HepG2 (cell line): ENCODE measurements at regions not wholly inside any gene's neighbourhood (a gene's known extent, or its start where the extent isn't known, plus 50 kb on each side); places are given as distances from the start of the nearest gene placed in this dataset.

Experiments
- ATAC-seq: fragments of 200-7000 bp; cut with Tn5 transposase; 3 replicates; pipeline ENCODE4 v1.9.1; 2020; ENCODE audit warnings: mild to moderate bottlenecking, moderate library complexity
- BruUV-seq: library from RNA; stranded (reverse); fragments of 400-500 nt; replicated peaks from 2 replicates; lab custom pipeline; 2021; lab: Mats Ljungman, UMichigan
- CTCF ChIA-PET: fragments of 300-600 bp; formaldehyde crosslinking; extraction: SDS; loops from one replicate; lab custom pipeline; 2021; ENCODE audit warnings: low total read pairs, inconsistent platforms, low intra/inter-chr PET ratio; lab: Yijun Ruan, JAX
- POLR2A ChIA-PET: fragments of 350-600 bp; sonication (Branson Sonifier 250); formaldehyde crosslinking; loops from one replicate; lab custom pipeline; 2020; ENCODE audit warnings: antibody characterized with exemption, inconsistent platforms; lab: Yijun Ruan, JAX
- DNase-seq: peaks from one replicate; pipeline ENCODE4 v3.0.0-alpha.2; 2015; ENCODE audit warnings: low spot score
- FAIRE-seq: peaks from 3 replicates; lab custom pipeline; 2011; peaks lifted over from hg19 to GRCh38; lab: Jason Lieb, UNC
- H2AFZ ChIP-seq: one replicate; pipeline ENCODE4 v1.6.1; 2011; ENCODE audit warnings: low read length, inconsistent platforms
- H3K27ac ChIP-seq: fragments of 300-600 bp; 3 replicates; pipeline ENCODE4 v1.8.0; 2011; ENCODE audit warnings: mixed run types, mild to moderate bottlenecking, mixed read lengths, low read length, inconsistent platforms; ENCODE audit not compliant: insufficient read depth; ENCODE audit errors: extremely low read length
- H3K27me3 ChIP-seq, 2 experiments: fragments of 200-600 bp in 1 of 2; 2 replicates in 1 of 2; 3 replicates in 1 of 2; pipeline versions ENCODE4 v1.6.0 to v1.8.0; 2011; ENCODE audit warnings: low read length in 2 of 2, mild to moderate bottlenecking in 2 of 2, moderate library complexity in 2 of 2, inconsistent platforms in 1 of 2; ENCODE audit not compliant: insufficient read depth in 2 of 2, control insufficient read depth in 1 of 2
- H3K36me3 ChIP-seq, 2 experiments: fragments of 200-600 bp in 1 of 2; replicated peaks in 1 of 2; 2 replicates in 1 of 2; 3 replicates in 1 of 2; pipeline versions ENCODE4 v1.5.1 to v1.8.0; 2011; ENCODE audit warnings: low read length in 2 of 2, inconsistent platforms in 1 of 2; ENCODE audit not compliant: insufficient read depth in 2 of 2, control insufficient read depth in 1 of 2
- H3K4me1 ChIP-seq: 2 replicates; pipeline ENCODE4 v1.5.1; 2012; ENCODE audit warnings: low read length, inconsistent platforms; ENCODE audit not compliant: insufficient read depth
- H3K4me2 ChIP-seq: 2 replicates; pipeline ENCODE4 v1.6.0; 2011; ENCODE audit warnings: low read depth, low read length, inconsistent platforms
- H3K4me3 ChIP-seq, 3 experiments: fragments of 200-600 bp in 1 of 3; sonication (generic), shearing (Covaris generic) in 1 of 3; replicated peaks in 1 of 3; 2 replicates each; pipeline ENCODE4 v1.5.1; 2011 to 2016; ENCODE audit warnings: low read length in 3 of 3, inconsistent platforms in 2 of 3, low read depth in 2 of 3, mild to moderate bottlenecking in 2 of 3, control low read depth in 1 of 3, mixed read lengths in 1 of 3; ENCODE audit not compliant: insufficient read depth in 1 of 3
- H3K79me2 ChIP-seq: one replicate; pipeline ENCODE4 v1.6.1; 2011; ENCODE audit warnings: low read length, inconsistent platforms; ENCODE audit not compliant: insufficient read depth
- H3K9ac ChIP-seq: 2 replicates; pipeline ENCODE4 v1.6.0; 2011; ENCODE audit warnings: mild to moderate bottlenecking, low read depth, low read length, inconsistent platforms; ENCODE audit not compliant: insufficient read depth
- H3K9me3 ChIP-seq: 2 replicates; pipeline ENCODE4 v1.5.1; 2012; ENCODE audit warnings: mild to moderate bottlenecking, low read length
- H4K20me1 ChIP-seq: 2 replicates; pipeline ENCODE4 v1.6.0; 2011; ENCODE audit warnings: inconsistent platforms, mild to moderate bottlenecking, low read length, moderate library complexity; ENCODE audit not compliant: insufficient read depth
- FOXA1 ChIP-seq, 2 experiments: fragments of 450-650 bp in 1 of 2; sonication (generic) in 1 of 2; formaldehyde crosslinking in 1 of 2; IDR thresholded peaks; 2 replicates each; pipeline versions ENCODE4 v1.4.0 to v1.6.1; 2016 to 2020; ENCODE audit warnings: missing genetic modification reagents in 1 of 2
- HNRNPUL1 ChIP-seq: fragments of 200-400 bp; formaldehyde crosslinking; IDR thresholded peaks from 2 replicates; pipeline ENCODE4 v1.6.1; 2017; ENCODE audit warnings: low read depth, mild to moderate bottlenecking, low read length, moderate library complexity
- MEF2D ChIP-seq: sonication (generic); formaldehyde crosslinking; IDR thresholded peaks from 2 replicates; pipeline ENCODE4 v1.5.1; 2020; ENCODE audit warnings: mild to moderate bottlenecking, missing genetic modification reagents
- RELA ChIP-seq: sonication (generic); formaldehyde crosslinking; IDR thresholded peaks from 2 replicates; pipeline ENCODE4 v1.4.0; 2020; ENCODE audit warnings: missing genetic modification reagents
- SMARCC2 ChIP-seq: fragments of 450-650 bp; IDR thresholded peaks from 2 replicates; pipeline ENCODE4 v1.6.1; 2017; ENCODE audit warnings: antibody characterized with exemption, mild to moderate bottlenecking
- TOE1 ChIP-seq: sonication (generic); formaldehyde crosslinking; IDR thresholded peaks from 2 replicates; pipeline ENCODE4 v1.4.0; 2020; ENCODE audit warnings: mild to moderate bottlenecking, missing genetic modification reagents
- ZMYM3 ChIP-seq: sonication (generic); formaldehyde crosslinking; IDR thresholded peaks from 2 replicates; pipeline ENCODE4 v1.5.1; 2020; ENCODE audit warnings: mild to moderate bottlenecking, missing genetic modification reagents
- ZNF20 ChIP-seq: sonication (generic); formaldehyde crosslinking; IDR thresholded peaks from 2 replicates; pipeline ENCODE4 v1.4.0; 2020; ENCODE audit warnings: mild to moderate bottlenecking, moderate library complexity, missing genetic modification reagents
- ZNF232 ChIP-seq: sonication (generic); formaldehyde crosslinking; IDR thresholded peaks from 2 replicates; pipeline ENCODE4 v1.4.0; 2020; ENCODE audit warnings: missing genetic modification reagents, borderline replicate concordance
- ZNF343 ChIP-seq: sonication (generic); formaldehyde crosslinking; IDR thresholded peaks from 2 replicates; pipeline ENCODE4 v1.4.0; 2020; ENCODE audit warnings: mild to moderate bottlenecking, missing genetic modification reagents
- ZNF543 ChIP-seq: sonication (generic); formaldehyde crosslinking; IDR thresholded peaks from 2 replicates; pipeline ENCODE4 v1.4.0; 2020; ENCODE audit warnings: mild to moderate bottlenecking, missing genetic modification reagents
- ZNF749 ChIP-seq: sonication (generic); formaldehyde crosslinking; IDR thresholded peaks from 2 replicates; pipeline ENCODE4 v1.8.0; 2022; ENCODE audit warnings: mild to moderate bottlenecking, missing genetic modification reagents, moderate library complexity, borderline replicate concordance
- ZNF878 ChIP-seq: sonication (generic); formaldehyde crosslinking; IDR thresholded peaks from 2 replicates; pipeline ENCODE4 v1.8.1; 2023; ENCODE audit warnings: mild to moderate bottlenecking, missing genetic modification reagents, moderate library complexity
- WGBS: methylation state at CpG from one replicate; pipeline ENCODE4 v1.1.6; 2017; ENCODE audit warnings: low lambda C conversion rate; 5-methylcytosine and 5-hydroxymethylcytosine counted together
- in situ Hi-C: cut with HindIII; loops from 2 replicates; pipeline ENCODE4 v1.10.0; 2017; ENCODE audit warnings: low pct_unique_long_range_greater_than_20kb; ENCODE audit not compliant: extremely low pct_ligation_motif_present
- intact Hi-C: fragments of 100-400 bp; cut with micrococcal nuclease; formaldehyde crosslinking; loops from one replicate; pipeline ENCODE4 v1.10.0; 2022; ENCODE audit not compliant: unreplicated experiment
- TF ChIP-seq, protein P1 (sequence below): IDR thresholded peaks from 2 replicates; pipeline ENCODE4 v1.6.1; 2016; ENCODE audit warnings: missing compliant biosample characterization, missing genetic modification reagents, borderline replicate concordance
- TF ChIP-seq, protein P2 (sequence below): IDR thresholded peaks from 2 replicates; pipeline ENCODE4 v1.6.1; 2016; ENCODE audit warnings: mild to moderate bottlenecking

DNA sequence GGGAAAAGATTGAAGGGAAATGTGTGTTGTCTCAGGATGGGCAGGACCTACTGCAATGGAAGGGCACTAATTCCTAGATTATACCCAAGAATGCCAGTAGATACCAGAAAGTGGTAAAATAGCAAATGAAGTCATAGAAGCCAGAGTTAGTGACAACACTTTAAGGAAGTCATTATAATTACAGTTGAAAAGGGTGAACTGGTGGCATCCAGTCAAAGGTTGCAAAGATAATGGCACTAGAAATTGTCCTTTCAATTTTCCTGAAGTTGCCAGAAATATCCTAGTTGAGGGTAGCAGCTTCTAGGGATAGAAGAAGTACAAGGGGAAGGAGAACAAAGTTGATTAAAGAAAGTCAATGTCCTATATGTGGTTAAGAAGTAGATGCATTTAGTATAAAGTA is 68.8 kb upstream of the GLS start:
- intact Hi-C loops (loop anchor here (2.0 to 10.0 kb wide), 2 partner anchors 35 to 203 kb away; partner anchors contain the start of gene STAT1), in situ Hi-C loops (no loop called here)
- peaks cover 47% of the 10 kb centered on the region for H3K79me2 ChIP-seq
- H3K36me3 ChIP-seq: no peaks in the 10 kb centered on the region; a peak in 1 of 5 replicates
- peak overlapping the region; percentile 55 to 68 (median 65); a peak in 5 of 6 replicates for H3K4me3 ChIP-seq
- H2AFZ ChIP-seq: peak overlapping the region; percentile 46
- H3K27ac ChIP-seq: peak overlapping the region; percentile 90
- peaks cover 69% of the 10 kb centered on the region for H3K4me1 ChIP-seq
- no peaks in the 10 kb centered on the region for H3K27me3 ChIP-seq
- POLR2A ChIA-PET: interaction anchor here (1.0 to 6.5 kb wide), 2 partner anchors 18 to 70 kb away, joined by 3 to 88 read pairs; partner anchors contain the start of gene GLS
- H4K20me1 ChIP-seq: no peaks in the 10 kb centered on the region
- H3K9ac ChIP-seq: peak overlapping the region; percentile 81
- peak overlapping the region; percentile 76 for H3K4me2 ChIP-seq
- TF ChIP-seq MEF2D (CRISPR knock-in tag) (0 out of 2 replicates have a peak, but pooled peaks have one; percentile 12), SMARCC2 (no peak)
- no peak for ATAC-seq
- CTCF ChIA-PET: no interaction called here
- no peaks in the 10 kb centered on the region for H3K9me3 ChIP-seq
- BruUV-seq: no TSS peak
- DNase-seq: no peak
- FAIRE-seq: no peak

DNA sequence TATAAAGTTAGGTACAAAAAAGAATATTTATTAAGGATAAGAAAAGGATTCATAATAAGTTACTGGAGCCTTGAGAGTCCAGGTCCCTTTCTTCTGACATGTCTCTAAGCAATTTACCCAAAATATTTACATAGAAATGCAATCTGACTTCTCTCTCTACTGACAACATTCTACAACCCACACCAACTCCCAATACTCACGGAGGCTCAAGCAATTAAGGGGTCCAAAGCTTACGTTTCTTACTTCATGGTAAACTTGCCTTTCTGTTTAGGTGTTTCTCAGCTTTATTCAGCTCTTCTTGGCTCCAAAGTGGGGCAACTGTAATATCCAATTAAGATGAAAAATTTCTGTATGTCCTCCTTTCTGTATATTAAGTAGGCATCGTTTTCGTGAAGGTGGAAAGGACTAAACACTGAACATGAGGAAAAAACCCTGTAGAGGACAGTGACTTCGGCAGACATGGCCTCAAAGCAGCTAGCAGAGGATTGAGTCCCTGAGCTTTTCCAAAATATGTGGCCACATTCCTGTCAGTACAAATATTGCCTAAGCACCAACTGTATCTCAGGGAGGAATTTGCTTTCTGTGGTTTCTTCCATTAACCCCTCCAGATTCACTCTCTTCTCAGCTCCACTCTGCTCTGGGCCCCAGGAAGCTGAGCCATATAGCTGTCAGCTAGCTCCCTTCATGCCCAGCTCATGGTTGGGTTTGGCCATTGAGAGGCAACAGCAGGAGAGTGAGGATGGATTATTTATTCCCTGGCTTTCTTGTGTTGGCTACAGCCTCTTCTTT is 67.9 kb upstream of the GLS start:
- H3K4me2 ChIP-seq: peak overlapping the region; percentile 76
- H2AFZ ChIP-seq: peak overlapping the region; percentile 87
- TSS peak; percentile 71 for BruUV-seq
- DNase-seq (peak; percentile 90), ATAC-seq (peak; percentile 67), FAIRE-seq (peak; percentile 66)
- intact Hi-C loops: loop anchor here (2.0 to 10.0 kb wide), 2 partner anchors 34 to 202 kb away; partner anchors contain the start of gene STAT1
- CTCF ChIA-PET: no interaction called here
- in situ Hi-C loops: no loop called here
- POLR2A ChIA-PET: interaction anchor here (0.8 to 6.5 kb wide), 9 partner anchors 9 to 633 kb away, joined by 3 to 88 read pairs (median 4); partner anchors contain the start of genes GLS and HIBCH
- H3K9ac ChIP-seq: peak overlapping the region; percentile 81
- 6% methylated on average over 5 of the region's 5 CpGs for WGBS
- peak overlapping the region; percentile 55 to 68 (median 65) for H3K4me3 ChIP-seq
- no peaks in the 10 kb centered on the region for H4K20me1 ChIP-seq
- H3K79me2 ChIP-seq: peaks cover 39% of the 10 kb centered on the region
- H3K27me3 ChIP-seq: no peaks in the 10 kb centered on the region
- peaks cover 60% of the 10 kb centered on the region for H3K4me1 ChIP-seq
- no peaks in the 10 kb centered on the region for H3K9me3 ChIP-seq
- peak overlapping the region; percentile 90 for H3K27ac ChIP-seq
- no peaks in the 10 kb centered on the region; a peak in 1 of 5 replicates for H3K36me3 ChIP-seq
- TF ChIP-seq TOE1 (CRISPR knock-in tag) (0 out of 2 replicates have a peak, but pooled peaks have one; percentile 61), ZNF878 (CRISPR knock-in tag) (no peak), ZNF543 (CRISPR knock-in tag) (no peak), ZNF343 (CRISPR knock-in tag) (no peak), ZNF20 (no peak), ZNF749 (CRISPR knock-in tag) (no peak), RELA (CRISPR knock-in tag) (no peak), HNRNPUL1 (no peak), ZMYM3 (CRISPR knock-in tag) (peak; percentile 22; the same call in 1 of the 2 replicates), ZNF232 (CRISPR knock-in tag) (no peak), FOXA1 (IDR thresholded peaks at IDR 0.05) (no peak), FOXA1 (CRISPR knock-in tag; IDR thresholded peaks at IDR 0.05) (peak; percentile 69)
- TF ChIP-seq, protein P1, sequence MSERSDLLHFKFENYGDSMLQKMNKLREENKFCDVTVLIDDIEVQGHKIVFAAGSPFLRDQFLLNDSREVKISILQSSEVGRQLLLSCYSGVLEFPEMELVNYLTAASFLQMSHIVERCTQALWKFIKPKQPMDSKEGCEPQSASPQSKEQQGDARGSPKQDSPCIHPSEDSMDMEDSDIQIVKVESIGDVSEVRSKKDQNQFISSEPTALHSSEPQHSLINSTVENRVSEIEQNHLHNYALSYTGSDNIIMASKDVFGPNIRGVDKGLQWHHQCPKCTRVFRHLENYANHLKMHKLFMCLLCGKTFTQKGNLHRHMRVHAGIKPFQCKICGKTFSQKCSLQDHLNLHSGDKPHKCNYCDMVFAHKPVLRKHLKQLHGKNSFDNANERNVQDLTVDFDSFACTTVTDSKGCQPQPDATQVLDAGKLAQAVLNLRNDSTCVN (CRISPR knock-in tag): peak; percentile 46; the same call in 1 of the 2 replicates
- TF ChIP-seq, protein P2, sequence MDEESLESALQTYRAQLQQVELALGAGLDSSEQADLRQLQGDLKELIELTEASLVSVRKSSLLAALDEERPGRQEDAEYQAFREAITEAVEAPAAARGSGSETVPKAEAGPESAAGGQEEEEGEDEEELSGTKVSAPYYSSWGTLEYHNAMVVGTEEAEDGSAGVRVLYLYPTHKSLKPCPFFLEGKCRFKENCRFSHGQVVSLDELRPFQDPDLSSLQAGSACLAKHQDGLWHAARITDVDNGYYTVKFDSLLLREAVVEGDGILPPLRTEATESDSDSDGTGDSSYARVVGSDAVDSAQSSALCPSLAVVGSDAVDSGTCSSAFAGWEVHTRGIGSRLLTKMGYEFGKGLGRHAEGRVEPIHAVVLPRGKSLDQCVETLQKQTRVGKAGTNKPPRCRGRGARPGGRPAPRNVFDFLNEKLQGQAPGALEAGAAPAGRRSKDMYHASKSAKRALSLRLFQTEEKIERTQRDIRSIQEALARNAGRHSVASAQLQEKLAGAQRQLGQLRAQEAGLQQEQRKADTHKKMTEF (CRISPR knock-in tag): no peak; the same call in 1 of the 2 replicates
